Upper lobe of right lung (tissue), 1 donor: ENCODE measurements at regions not wholly inside any gene's neighbourhood (a gene's known extent, or its start where the extent isn't known, plus 50 kb on each side); places are given as distances from the start of the nearest gene placed in this dataset.

Source experiments
- ATAC-seq: fragments of 200-7000 bp; cut with Tn5 transposase; one replicate; pipeline ENCODE4 v1.9.1; 2020; ENCODE audit warnings: mild to moderate bottlenecking, moderate library complexity
- DNase-seq: peaks from one replicate; pipeline ENCODE4 v3.0.0-alpha.2; 2020
- H3K27ac ChIP-seq: fragments of 200-600 bp; one replicate; pipeline ENCODE4 v1.8.0; 2022
- H3K27me3 ChIP-seq: fragments of 200-600 bp; one replicate; pipeline ENCODE4 v1.8.0; 2022; ENCODE audit warnings: mild to moderate bottlenecking
- H3K36me3 ChIP-seq: fragments of 200-600 bp; one replicate; pipeline ENCODE4 v1.8.0; 2022
- H3K4me1 ChIP-seq: fragments of 200-600 bp; one replicate; pipeline ENCODE4 v1.8.0; 2022
- H3K4me3 ChIP-seq: fragments of 200-600 bp; one replicate; pipeline ENCODE4 v1.8.0; 2022; ENCODE audit warnings: mild to moderate bottlenecking
- H3K9me3 ChIP-seq: fragments of 200-600 bp; one replicate; pipeline ENCODE4 v1.8.0; 2022
- intact Hi-C: fragments of 100-400 bp; cut with DNase I; formaldehyde crosslinking; loops from one replicate; pipeline ENCODE4 v1.11.0; 2022
- TF ChIP-seq, protein P1 (sequence below): fragments of 200-600 bp; IDR thresholded peaks from one replicate; pipeline ENCODE4 v1.8.0; 2022; ENCODE audit warnings: antibody characterized with exemption
- donor health status: DM: no; HTN: yes; CAD: no; lungs with severe emphysema.

GRCh38 chr10:84811113-84811512 is 482.7 kb downstream of the CCSER2 start:
- Histone ChIP-seq H3K27me3 (no peaks in the 10 kb centered on the region), H3K4me1 (no peaks in the 10 kb centered on the region), H3K36me3 (no peaks in the 10 kb centered on the region), H3K27ac (no peak overlapping the region), H3K4me3 (no peak overlapping the region), H3K9me3 (no peaks in the 10 kb centered on the region)
- ATAC-seq, result no peak
- TF ChIP-seq, protein P1, sequence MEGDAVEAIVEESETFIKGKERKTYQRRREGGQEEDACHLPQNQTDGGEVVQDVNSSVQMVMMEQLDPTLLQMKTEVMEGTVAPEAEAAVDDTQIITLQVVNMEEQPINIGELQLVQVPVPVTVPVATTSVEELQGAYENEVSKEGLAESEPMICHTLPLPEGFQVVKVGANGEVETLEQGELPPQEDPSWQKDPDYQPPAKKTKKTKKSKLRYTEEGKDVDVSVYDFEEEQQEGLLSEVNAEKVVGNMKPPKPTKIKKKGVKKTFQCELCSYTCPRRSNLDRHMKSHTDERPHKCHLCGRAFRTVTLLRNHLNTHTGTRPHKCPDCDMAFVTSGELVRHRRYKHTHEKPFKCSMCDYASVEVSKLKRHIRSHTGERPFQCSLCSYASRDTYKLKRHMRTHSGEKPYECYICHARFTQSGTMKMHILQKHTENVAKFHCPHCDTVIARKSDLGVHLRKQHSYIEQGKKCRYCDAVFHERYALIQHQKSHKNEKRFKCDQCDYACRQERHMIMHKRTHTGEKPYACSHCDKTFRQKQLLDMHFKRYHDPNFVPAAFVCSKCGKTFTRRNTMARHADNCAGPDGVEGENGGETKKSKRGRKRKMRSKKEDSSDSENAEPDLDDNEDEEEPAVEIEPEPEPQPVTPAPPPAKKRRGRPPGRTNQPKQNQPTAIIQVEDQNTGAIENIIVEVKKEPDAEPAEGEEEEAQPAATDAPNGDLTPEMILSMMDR, result no peak
- intact Hi-C loops, result no loop called here
- no peak for DNase-seq

DNA sequence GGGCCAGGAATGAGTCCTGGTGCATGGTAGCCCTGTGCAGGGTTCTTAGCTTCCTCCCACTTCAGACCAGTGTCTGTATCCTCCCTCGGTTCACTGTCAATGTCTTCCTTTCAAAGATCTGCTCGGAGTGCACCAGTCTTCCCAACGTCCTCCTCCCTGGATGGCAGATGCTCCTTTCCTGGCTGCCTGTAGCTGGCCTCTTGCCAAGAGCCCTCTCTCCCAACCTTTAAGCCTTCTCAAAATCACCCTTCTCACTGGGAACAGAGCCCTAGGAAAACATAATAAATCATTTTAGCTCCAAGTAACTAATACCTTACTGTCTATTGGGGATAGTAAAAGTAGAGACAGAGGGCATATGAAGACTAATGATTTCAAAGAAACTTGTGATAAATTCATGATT is 490.6 kb downstream of the CCSER2 start:
- Histone ChIP-seq H3K4me1 (no peaks in the 10 kb centered on the region), H3K9me3 (no peaks in the 10 kb centered on the region), H3K27me3 (no peaks in the 10 kb centered on the region), H3K27ac (no peak overlapping the region), H3K4me3 (no peak overlapping the region), H3K36me3 (no peaks in the 10 kb centered on the region)
- no peak for ATAC-seq
- TF ChIP-seq, protein P1, result no peak
- intact Hi-C loops, result no loop called here
- no peak for DNase-seq

- ATAC-seq (no peak), DNase-seq (no peak)
- no peaks in the 10 kb centered on the region for H3K36me3 ChIP-seq
- no peak overlapping the region for H3K27ac ChIP-seq
- no peaks in the 10 kb centered on the region for H3K9me3 ChIP-seq
- H3K4me1 ChIP-seq, result no peaks in the 10 kb centered on the region
- intact Hi-C loops, result no loop called here
- H3K4me3 ChIP-seq, result no peak overlapping the region
- TF ChIP-seq, protein P1, result peak; percentile 12
- no peaks in the 10 kb centered on the region for H3K27me3 ChIP-seq
Observed at GRCh38 chr10:84820120-84820519, 491.7 kb downstream of the CCSER2 start.

GRCh38 chr10:84820596-84820995 is 492.2 kb downstream of the CCSER2 start:
- ATAC-seq (no peak), DNase-seq (no peak)
- intact Hi-C loops, result no loop called here
- TF ChIP-seq, protein P1, result no peak
- H3K9me3 ChIP-seq, result no peaks in the 10 kb centered on the region
- no peak overlapping the region for H3K27ac ChIP-seq
- H3K27me3 ChIP-seq, result no peaks in the 10 kb centered on the region
- H3K4me3 ChIP-seq, result no peak overlapping the region
- no peaks in the 10 kb centered on the region for H3K4me1 ChIP-seq
- H3K36me3 ChIP-seq, result no peaks in the 10 kb centered on the region

DNA sequence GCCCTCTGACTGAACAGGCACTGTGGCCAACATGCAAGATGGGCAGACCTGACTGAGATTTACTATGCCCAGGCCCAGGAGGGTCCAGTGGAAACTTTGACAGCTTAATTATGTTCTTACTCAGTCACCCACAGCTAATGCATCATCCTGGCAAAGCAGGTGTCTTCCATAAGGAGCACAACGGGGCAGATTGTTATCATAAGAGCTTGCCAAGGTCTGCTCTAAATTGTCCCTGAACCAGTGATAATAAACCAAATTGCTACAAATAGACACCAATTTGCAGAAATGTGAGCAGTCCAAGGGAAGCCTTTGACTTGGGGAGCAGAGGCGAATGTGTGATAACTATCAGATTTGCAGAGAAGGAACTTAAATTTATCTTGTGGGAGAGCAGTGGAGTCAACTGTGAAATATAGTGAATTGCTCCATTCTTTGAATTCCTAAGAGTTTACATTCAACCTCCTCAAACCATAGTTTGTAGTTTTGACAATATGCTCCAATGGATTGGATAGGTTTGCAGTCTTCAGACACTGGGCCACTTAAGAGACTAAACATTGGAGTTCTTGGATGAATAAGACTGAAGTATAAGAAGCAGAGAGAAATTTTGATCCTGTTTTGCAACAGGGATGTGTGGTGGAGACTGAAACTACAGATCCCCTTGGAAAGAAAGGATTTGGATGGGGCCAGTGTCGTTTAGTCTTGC is 494.7 kb downstream of the CCSER2 start:
- Histone ChIP-seq H3K4me1 (no peaks in the 10 kb centered on the region), H3K27me3 (no peaks in the 10 kb centered on the region), H3K4me3 (no peak overlapping the region), H3K36me3 (no peaks in the 10 kb centered on the region), H3K27ac (no peak overlapping the region), H3K9me3 (no peaks in the 10 kb centered on the region)
- DNase-seq, result no peak
- intact Hi-C loops, result no loop called here
- TF ChIP-seq, protein P1, result no peak
- no peak for ATAC-seq

GRCh38 chr10:84824525-84824924 is 496.1 kb downstream of the CCSER2 start:
- H3K36me3 ChIP-seq, result no peaks in the 10 kb centered on the region

More at GRCh38 chr10:84824525-84824924, 496.1 kb downstream of the CCSER2 start:
- no peaks in the 10 kb centered on the region for H3K9me3 ChIP-seq
- no peaks in the 10 kb centered on the region for H3K4me1 ChIP-seq
- no peak overlapping the region for H3K27ac ChIP-seq
- intact Hi-C loops, result no loop called here
- ATAC-seq, result no peak
- no peaks in the 10 kb centered on the region for H3K27me3 ChIP-seq
- no peak overlapping the region for H3K4me3 ChIP-seq
- TF ChIP-seq, protein P1, result no peak
- DNase-seq, result no peak
